ENCODE measurements at regions not wholly inside any gene's neighbourhood (a gene's known extent, or its start where the extent isn't known, plus 50 kb on each side); places are given as distances from the start of the nearest gene placed in this dataset.
"Not testable (repeated sequence)": the region's sequence is repeated elsewhere in the genome, so short reads cannot be mapped to it uniquely, and the experiment has no call there.

GRCh38 chr16:88261814-88262605 lies 120.7 kb upstream of the ZNF469 start:
- H3K9me3 ChIP-seq (ENCODE audit: insufficient read depth in 2 of 2, low read depth in 1 of 2, low read length in 1 of 2); H4K20me1 ChIP-seq (replicated peaks in 1 of 2; ENCODE audit: control insufficient read depth in 1 of 2, insufficient read depth in 2 of 2, low read length in 2 of 2); POLR2A ChIA-PET (ENCODE audit: partially characterized antibody); H3K27me3 ChIP-seq (replicated peaks in 1 of 4; ENCODE audit: control insufficient read depth in 3 of 4, extremely low read depth in 1 of 4, insufficient read depth in 3 of 4, low read length in 3 of 4); H2AFZ ChIP-seq (ENCODE audit: low read length); H4K8ac ChIP-seq (ENCODE audit: extremely low read depth, insufficient read depth, low read length); H3K18ac ChIP-seq (ENCODE audit: extremely low read depth, low read length); H2BK120ac ChIP-seq (replicated peaks; ENCODE audit: low read depth, low read length); H3K79me2 ChIP-seq (ENCODE audit: control insufficient read depth in 1 of 2, insufficient read depth in 2 of 2, low read length in 2 of 2); H3K23me2 ChIP-seq (ENCODE audit: low read depth, low read length); DNase-seq (ENCODE audit: low read depth in 1 of 2, low spot score in 2 of 2); H3K79me1 ChIP-seq (ENCODE audit: low read depth, low read length); H3K23ac ChIP-seq (ENCODE audit: insufficient read length); H3K36me3 ChIP-seq (ENCODE audit: control insufficient read depth in 2 of 4, insufficient read depth in 4 of 4, low read length in 3 of 4); H2BK20ac ChIP-seq (ENCODE audit: low read length); H3K4me2 ChIP-seq (ENCODE audit: insufficient read depth in 1 of 2, low read depth in 2 of 2, low read length in 2 of 2); H3K14ac ChIP-seq (ENCODE audit: insufficient read length); H2AK5ac ChIP-seq (ENCODE audit: low read depth, low read length); FAIRE-seq; H3K56ac ChIP-seq (replicated peaks; ENCODE audit: insufficient read length, low read depth, low read length); H2BK5ac ChIP-seq (ENCODE audit: low read depth, low read length); H2BK15ac ChIP-seq (ENCODE audit: low read length); H3K4me3 ChIP-seq (ENCODE audit: extremely low read depth in 1 of 4, insufficient read depth in 2 of 4, low read depth in 3 of 4, low read length in 4 of 4); H2BK12ac ChIP-seq (ENCODE audit: low read depth, low read length); H3K27ac ChIP-seq (ENCODE audit: low read depth, low read length); H4K5ac ChIP-seq (ENCODE audit: insufficient read length, low read depth, low read length); H4K91ac ChIP-seq (replicated peaks; ENCODE audit: insufficient read length, low read length); H3K9ac ChIP-seq (replicated peaks in 1 of 4; ENCODE audit: extremely low read depth in 1 of 4, low read depth in 3 of 4, low read length in 3 of 4); H3K4ac ChIP-seq (replicated peaks; ENCODE audit: insufficient read length, low read depth, low read length): not testable (repeated sequence)
- WGBS, 2 experiments (ENCODE audit: extremely low coverage in 1 of 2, insufficient coverage in 1 of 2, insufficient read length in 1 of 2, insufficient replicate concordance in 2 of 2, low coverage in 1 of 2, low lambda C conversion rate in 2 of 2, missing lambda C conversion rate in 1 of 2) = 95% methylated on average over 14 of the region's 18 CpGs; no CpG with 5 or more reads in 1 of the 2 experiments
- peaks cover 0 to 24% (median 11%) of the 10 kb centered on the region in 4 experiments; a peak in 6 of 7 replicates for H3K4me1 ChIP-seq (replicated peaks in 1 of 4; ENCODE audit: control insufficient read depth in 3 of 4, insufficient read depth in 4 of 4, low read length in 3 of 4)
- CTCF ChIA-PET (ENCODE audit: partially characterized antibody) = interaction anchor here (1.0 kb wide), 1 partner anchor 25 kb away, joined by 3 read pairs; no protein-coding TSS in a partner anchor

Data from H1 (cell line).